Osteocyte (in vitro differentiated cells): ENCODE measurements at regions not wholly inside any gene's neighbourhood (a gene's known extent, or its start where the extent isn't known, plus 50 kb on each side); places are given as distances from the start of the nearest gene placed in this dataset.

ENCODE experiments used
- DNase-seq: peaks from one replicate; pipeline ENCODE4 v3.0.0; 2021; ENCODE audit warnings: mixed read lengths; ENCODE audit not compliant: unreplicated experiment; ENCODE audit errors: extremely low spot score
- H3K27ac Mint-ChIP-seq: one replicate; pipeline ENCODE4 v1.8.0; 2021; ENCODE audit warnings: mild to moderate bottlenecking, mixed read lengths; ENCODE audit not compliant: unreplicated experiment
- H3K27me3 Mint-ChIP-seq: one replicate; pipeline ENCODE4 v1.8.0; 2021; ENCODE audit warnings: mixed read lengths; ENCODE audit not compliant: unreplicated experiment
- H3K36me3 Mint-ChIP-seq: one replicate; pipeline ENCODE4 v1.8.0; 2021; ENCODE audit warnings: mixed read lengths; ENCODE audit not compliant: unreplicated experiment
- H3K4me1 Mint-ChIP-seq: one replicate; pipeline ENCODE4 v1.8.0; 2021; ENCODE audit warnings: mixed read lengths; ENCODE audit not compliant: unreplicated experiment
- H3K4me3 Mint-ChIP-seq: one replicate; pipeline ENCODE4 v1.8.0; 2021; ENCODE audit warnings: mild to moderate bottlenecking, moderate library complexity, mixed read lengths; ENCODE audit not compliant: unreplicated experiment
- H3K9me3 Mint-ChIP-seq: one replicate; pipeline ENCODE4 v1.8.0; 2021; ENCODE audit warnings: mixed read lengths; ENCODE audit not compliant: unreplicated experiment
- CTCF ChIP-seq: fragments of 200-600 bp; sonication (generic); IDR thresholded peaks from 2 replicates; pipeline ENCODE4 v1.5.0; 2021; ENCODE audit warnings: antibody characterized with exemption, mild to moderate bottlenecking, moderate library complexity

DNA sequence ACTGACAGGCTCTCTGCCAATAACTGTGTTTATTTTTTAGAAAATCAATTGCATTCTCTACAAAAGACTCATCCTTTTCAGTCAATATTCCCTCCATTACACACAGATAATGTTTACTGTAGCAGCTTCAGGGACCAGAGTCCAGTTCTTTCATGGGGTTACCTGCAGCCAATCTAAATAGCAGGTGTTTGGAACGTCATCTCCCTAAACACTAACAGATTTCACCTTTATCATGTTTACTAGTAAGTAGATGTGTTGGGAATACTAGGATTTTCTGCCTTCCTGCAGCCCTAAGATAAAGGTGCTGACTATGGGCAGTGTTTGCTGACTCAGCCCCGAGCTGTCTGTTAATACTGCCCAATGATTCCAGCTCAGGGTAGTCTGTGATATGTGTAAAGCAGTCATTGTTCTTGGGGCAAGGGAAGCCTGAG is 447.0 kb downstream of the KIF4B start:
- Mint-ChIP-seq H3K27me3 (no peaks in the 10 kb centered on the region), H3K9me3 (peaks cover 16% of the 10 kb centered on the region), H3K4me3 (no peak overlapping the region), H3K36me3 (no peaks in the 10 kb centered on the region), H3K4me1 (no peaks in the 10 kb centered on the region), H3K27ac (no peak overlapping the region)
- DNase-seq: no peak
- no peak for TF ChIP-seq CTCF

DNA sequence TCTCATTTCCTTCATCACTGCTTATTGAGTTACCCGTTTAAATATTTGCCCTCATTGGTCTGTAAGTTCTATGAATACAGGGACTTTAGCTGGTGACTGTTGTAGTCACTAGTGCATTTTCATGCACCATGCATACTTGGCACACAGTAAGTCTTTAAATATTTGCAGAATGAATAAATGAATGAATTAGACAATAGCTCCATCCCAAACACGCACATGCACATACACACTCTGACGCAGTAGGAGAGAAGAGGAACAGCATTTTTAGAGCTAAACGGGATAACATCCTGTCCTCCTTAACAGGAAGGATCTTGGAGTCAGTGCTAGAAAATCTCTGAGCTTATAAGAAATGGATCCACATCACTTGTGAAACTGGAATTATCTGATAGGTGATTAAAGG is 447.7 kb downstream of the KIF4B start:
- H3K4me3 Mint-ChIP-seq: no peak overlapping the region
- H3K27ac Mint-ChIP-seq: no peak overlapping the region
- H3K27me3 Mint-ChIP-seq: no peaks in the 10 kb centered on the region
- no peaks in the 10 kb centered on the region for H3K36me3 Mint-ChIP-seq
- peaks cover 18% of the 10 kb centered on the region for H3K9me3 Mint-ChIP-seq
- H3K4me1 Mint-ChIP-seq: no peaks in the 10 kb centered on the region
- no peak for TF ChIP-seq CTCF
- DNase-seq: no peak

GRCh38 chr5:155466851-155467250 is 453.3 kb downstream of the KIF4B start:
- no peak for TF ChIP-seq CTCF
- Mint-ChIP-seq H3K27me3 (no peaks in the 10 kb centered on the region), H3K4me3 (no peak overlapping the region), H3K36me3 (no peaks in the 10 kb centered on the region), H3K9me3 (peaks cover 13% of the 10 kb centered on the region), H3K27ac (no peak overlapping the region), H3K4me1 (no peaks in the 10 kb centered on the region)
- no peak for DNase-seq

DNA sequence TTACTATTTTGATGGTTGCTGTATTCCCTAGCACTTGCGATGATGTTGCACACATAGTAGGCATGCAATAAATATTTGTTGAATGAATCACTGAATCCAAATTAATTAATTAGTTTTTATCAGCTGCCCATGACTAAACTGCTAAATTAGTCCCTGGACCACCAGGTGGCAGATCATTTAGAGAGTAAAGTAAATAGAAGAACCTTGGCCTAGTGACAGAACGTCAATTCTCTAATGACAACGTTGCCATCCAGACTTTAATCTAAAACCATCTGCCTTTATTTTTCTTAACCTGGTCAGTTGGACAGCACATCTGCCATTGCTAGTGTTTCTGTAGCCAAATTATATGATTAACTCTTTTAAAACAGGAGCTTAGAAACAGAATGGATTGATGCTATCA is 457.5 kb downstream of the KIF4B start:
- no peak for DNase-seq
- Mint-ChIP-seq H3K4me3 (no peak overlapping the region), H3K9me3 (peaks cover 6% of the 10 kb centered on the region), H3K4me1 (no peaks in the 10 kb centered on the region), H3K36me3 (no peaks in the 10 kb centered on the region), H3K27me3 (no peaks in the 10 kb centered on the region), H3K27ac (no peak overlapping the region)
- TF ChIP-seq CTCF: no peak

- no peak for DNase-seq
- Mint-ChIP-seq H3K9me3 (no peaks in the 10 kb centered on the region), H3K4me3 (no peak overlapping the region), H3K27ac (no peak overlapping the region), H3K27me3 (no peaks in the 10 kb centered on the region), H3K4me1 (no peaks in the 10 kb centered on the region), H3K36me3 (no peaks in the 10 kb centered on the region)
- TF ChIP-seq CTCF: no peak
These were observed 459.2 kb downstream of the KIF4B start for GRCh38 chr5:155472780-155473179.
